GM19468 (cell line): ENCODE measurements at regions not wholly inside any gene's neighbourhood (a gene's known extent, or its start where the extent isn't known, plus 50 kb on each side); places are given as distances from the start of the nearest gene placed in this dataset.

Source experiments
- ATAC-seq: cut with Tn5 transposase; IDR thresholded peaks from one replicate; pipeline ENCODE4 v1.9.1; 2021; ENCODE audit warnings: mild to moderate bottlenecking, moderate library complexity, moderate number of reproducible peaks; ENCODE audit not compliant: unreplicated experiment; ENCODE audit errors: extremely low read depth

DNA sequence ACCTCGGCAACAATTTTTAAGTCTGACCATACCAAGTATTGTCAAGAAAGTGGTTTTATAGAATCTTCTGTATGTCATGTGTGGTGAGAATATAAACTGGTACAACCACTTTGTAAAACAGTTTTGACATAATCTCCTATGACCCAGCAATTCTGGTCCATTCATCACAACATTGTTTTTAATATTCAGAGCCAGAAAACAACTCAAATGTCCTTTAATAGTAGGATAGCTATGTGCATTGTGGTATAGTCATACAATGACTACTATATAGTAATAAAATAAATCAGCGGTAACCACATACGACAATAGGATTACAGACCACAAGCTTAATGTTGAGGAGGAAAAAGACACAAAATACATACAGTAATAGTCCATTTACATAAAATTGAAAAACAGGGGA lies 175.2 kb upstream of the SPATS2L start:
- ATAC-seq: no peak

GRCh38 chr2:200135082-200135481 lies 171.4 kb upstream of the SPATS2L start:
- no peak for ATAC-seq

- ATAC-seq: no peak
Measured at GRCh38 chr2:200136655-200137054, 169.8 kb upstream of the SPATS2L start.

- ATAC-seq: no peak
Measured at GRCh38 chr2:200137271-200137670, 169.2 kb upstream of the SPATS2L start.

- ATAC-seq: no peak
Measured at GRCh38 chr2:200137691-200138090, 168.8 kb upstream of the SPATS2L start.

- no peak for ATAC-seq
Measured at GRCh38 chr2:200138391-200139124, 167.9 kb upstream of the SPATS2L start.

DNA sequence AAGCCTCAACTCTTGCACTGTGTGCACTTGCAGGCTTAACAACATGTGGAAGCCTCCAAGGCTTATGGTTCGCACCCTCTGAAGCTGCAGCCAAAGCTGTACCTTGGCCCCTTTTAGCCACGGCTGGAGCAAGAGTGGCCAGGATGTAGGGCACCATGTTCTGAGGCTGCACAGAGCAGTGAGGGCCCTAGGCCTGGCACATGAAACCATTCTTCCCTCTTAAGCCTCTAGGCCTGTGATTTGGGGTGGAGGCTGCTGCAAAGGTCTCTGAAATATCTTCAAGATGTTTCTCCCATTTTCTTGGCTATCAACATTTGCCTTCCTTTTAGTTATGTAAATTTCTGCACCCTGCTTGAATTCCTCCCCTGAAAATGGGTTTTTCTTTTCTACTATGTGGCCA lies 161.9 kb upstream of the SPATS2L start:
- ATAC-seq: no peak

- ATAC-seq: no peak
Measured at GRCh38 chr2:200146501-200146900, 160.0 kb upstream of the SPATS2L start.

GRCh38 chr2:200147371-200147770 lies 159.1 kb upstream of the SPATS2L start:
- ATAC-seq: no peak

- no peak for ATAC-seq
Measured at GRCh38 chr2:200148366-200148765, 158.1 kb upstream of the SPATS2L start.

GRCh38 chr2:200150411-200151086 lies 155.9 kb upstream of the SPATS2L start:
- ATAC-seq: no peak

- ATAC-seq: no peak
Measured at GRCh38 chr2:200155652-200156051, 150.8 kb upstream of the SPATS2L start.

GRCh38 chr2:200156166-200156835 lies 150.2 kb upstream of the SPATS2L start:
- ATAC-seq: no peak

DNA sequence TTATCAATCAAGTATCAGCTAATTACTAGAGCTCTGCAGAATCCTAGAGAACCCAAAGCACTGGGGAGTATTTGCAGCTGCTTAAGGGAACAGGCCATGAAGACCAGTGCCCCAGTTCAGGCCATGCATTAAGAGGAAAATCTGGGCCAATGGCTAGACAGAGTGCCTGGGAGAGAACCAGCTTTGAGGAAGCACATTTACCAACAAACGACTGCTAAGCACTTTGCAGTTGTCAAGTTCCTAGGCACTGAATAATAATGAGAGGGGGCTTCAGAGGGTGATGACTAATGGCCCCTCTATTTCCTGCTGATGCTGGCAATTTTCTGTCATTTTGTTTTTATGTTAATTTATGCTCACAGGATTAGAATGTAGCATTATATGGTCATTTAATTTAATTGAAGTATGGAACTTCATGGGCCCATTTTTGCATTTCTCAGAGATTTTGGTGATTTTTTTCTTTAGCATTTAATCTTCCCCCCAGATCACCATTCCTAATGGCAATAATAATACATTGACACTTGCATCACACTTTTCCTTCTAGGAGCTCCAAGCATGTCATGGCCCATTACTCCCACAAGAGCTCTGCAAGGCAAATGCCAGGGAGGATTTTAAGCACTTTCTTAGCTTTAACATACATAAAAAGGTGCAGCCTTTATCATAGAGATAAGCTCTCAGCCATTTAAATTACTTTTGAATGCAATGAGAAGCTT lies 147.7 kb upstream of the SPATS2L start:
- ATAC-seq: no peak

DNA sequence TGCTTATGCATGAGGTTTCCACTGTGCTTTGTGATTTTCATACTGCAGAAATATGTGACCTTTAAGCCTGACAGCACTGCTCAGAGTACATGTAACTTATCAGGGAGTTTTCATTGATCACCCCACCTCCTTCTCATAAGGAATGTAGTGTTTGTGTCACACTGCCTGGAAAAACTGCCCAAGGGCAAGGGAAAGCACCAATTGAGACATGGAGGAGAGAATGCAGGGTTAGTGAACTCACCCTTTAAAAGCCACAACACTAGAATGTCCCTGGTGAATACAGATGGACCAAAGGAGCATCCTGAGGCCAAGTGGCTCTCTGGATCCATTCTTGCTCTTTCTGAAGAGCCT lies 147.2 kb upstream of the SPATS2L start:
- no peak for ATAC-seq

DNA sequence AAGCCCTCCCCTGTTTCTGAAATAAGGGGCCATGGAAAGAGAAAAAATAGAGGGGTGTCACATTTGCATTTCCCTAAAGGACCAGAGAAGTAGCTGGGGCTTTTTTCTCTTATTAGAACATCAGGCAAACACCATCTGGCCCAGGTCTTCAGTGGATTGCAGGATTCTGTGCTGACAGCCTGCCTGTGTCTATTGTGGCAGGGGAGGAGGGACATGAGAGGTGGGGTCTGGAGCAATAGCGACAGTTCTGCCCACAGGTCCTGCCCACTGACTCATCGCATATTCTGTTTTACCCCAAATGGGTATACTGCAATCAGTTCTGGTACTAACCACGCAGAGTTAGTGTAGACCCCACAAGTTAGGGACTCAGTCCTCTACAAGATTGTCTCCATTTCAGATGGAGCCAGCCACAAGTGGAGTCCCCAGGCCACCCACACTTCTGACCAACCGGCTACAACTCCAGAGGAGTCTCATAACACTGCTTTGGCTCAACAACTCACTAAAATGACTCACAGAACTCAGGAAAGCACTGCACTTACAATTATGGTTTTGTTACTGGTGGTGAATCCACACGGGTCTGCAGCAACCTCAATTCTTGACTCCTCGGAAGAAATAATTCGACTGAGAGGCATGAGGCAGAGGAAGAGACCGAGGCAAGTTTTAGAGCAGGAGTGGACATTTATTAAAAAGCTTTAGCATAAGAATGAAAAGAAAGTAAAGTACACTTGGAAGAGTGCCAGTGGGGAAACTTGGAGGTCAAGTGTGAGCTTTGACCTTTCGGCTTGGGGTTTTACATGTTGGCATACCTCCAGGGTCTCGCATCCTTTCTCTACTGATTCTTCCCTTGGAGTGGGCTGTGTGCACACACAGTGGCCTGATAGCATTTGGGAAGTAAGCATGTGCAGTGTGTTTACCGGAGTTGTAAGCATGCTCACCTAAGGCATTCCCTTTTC lies 146.4 kb upstream of the SPATS2L start:
- ATAC-seq: no peak

DNA sequence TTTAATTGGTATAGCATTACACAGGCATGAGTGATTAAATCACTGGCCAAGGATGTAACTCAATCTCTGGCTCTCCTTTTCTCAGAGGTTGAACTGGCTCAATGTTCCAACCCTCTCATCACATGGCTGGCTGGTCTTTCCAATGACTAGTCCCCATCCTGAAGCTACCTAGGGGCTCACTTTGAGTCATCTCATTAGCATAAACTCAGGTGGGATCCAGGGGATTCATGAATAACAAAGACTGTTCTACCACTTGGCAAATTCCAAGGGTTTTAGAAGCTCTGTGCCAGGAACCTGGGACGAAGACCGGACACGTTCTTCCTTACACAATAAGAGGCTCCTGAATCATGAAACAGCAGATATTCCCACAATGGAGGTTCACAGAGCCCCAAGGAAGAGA lies 145.0 kb upstream of the SPATS2L start:
- ATAC-seq: no peak

- no peak for ATAC-seq
Measured at GRCh38 chr2:200165687-200166086, 140.8 kb upstream of the SPATS2L start.

DNA sequence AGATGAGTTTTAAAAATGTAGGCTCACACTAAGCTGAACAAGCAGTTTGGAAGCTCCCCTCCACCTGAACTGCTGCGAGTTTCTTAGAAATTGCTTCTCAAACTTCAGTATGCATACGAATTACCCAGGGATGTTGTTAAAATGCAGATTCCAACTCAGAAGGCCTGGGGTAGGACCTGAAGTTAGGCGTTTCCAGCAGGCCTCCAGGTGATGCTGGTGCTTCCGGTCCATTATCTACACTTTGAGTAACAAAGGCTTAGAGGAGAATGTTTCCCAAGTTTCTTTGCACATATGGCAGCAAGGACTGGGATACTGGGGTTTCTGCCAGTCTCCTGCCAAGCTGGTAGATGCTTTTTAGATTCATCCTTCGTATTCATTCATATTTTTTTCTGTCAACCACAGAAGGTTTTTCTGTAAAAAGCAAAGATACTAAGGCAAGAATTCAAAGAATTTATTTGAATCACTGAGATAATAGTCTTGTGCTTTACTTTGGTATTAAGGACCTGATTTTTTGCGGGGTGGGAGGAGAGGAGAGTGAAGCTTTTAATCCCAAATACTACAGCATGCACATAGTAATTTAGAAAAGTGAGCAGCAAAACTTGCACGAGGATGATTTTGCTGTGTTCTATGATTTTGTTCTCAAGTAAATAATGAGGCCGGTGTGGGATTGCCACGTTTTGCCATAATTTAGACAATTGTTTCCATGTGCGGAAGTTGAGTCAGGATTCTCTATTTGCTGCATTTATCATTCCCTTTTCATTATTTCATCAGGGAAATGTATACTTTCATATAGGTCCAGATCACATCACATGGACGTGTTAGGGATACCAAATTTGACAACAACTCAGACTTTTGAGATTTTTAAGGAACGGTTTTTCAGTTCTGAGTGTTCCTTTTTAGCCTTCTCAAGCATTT lies 137.6 kb upstream of the SPATS2L start:
- no peak for ATAC-seq
